GM12891 (cell line): ENCODE measurements at regions not wholly inside any gene's neighbourhood (a gene's known extent, or its start where the extent isn't known, plus 50 kb on each side); places are given as distances from the start of the nearest gene placed in this dataset.

Source experiments
- POLR2A ChIP-seq: IDR thresholded peaks from 2 replicates; pipeline ENCODE4 v1.6.1; 2011; ENCODE audit warnings: low read depth, low read length, control low read depth
- POLR2AphosphoS5 ChIP-seq: IDR thresholded peaks from 2 replicates; pipeline ENCODE4 v1.6.1; 2011; ENCODE audit warnings: low read depth, low read length, control low read depth
- TAF1 ChIP-seq: IDR thresholded peaks from 2 replicates; pipeline ENCODE4 v1.6.1; 2011; ENCODE audit warnings: low read depth, low read length, control low read depth

DNA sequence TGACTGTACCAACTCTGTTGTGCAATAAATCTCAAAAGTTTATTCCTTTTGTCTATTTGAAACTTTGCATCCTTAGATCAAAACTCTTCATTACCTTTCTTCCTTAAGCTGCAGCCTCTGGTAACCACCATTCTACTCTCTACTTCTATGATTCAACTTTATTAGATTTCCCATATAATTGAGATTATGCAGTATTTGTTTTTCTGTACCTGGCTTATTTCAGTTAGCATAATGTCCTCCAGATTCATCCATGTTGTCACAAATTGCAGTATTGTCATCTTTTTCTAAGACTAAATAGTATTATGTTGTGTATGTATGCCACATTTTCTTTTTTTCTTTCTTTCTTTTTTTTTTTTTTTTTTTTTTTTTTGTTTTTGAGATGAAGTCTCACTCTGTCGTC lies 1176.3 kb upstream of the TENM4 start:
- TF ChIP-seq POLR2A, result no peak
- TF ChIP-seq POLR2AphosphoS5, result no peak
- TF ChIP-seq TAF1, result no peak
